Stimulated activated CD8-positive, alpha-beta memory T cell treated with anti-CD3 and anti-CD28 coated beads, Interleukin-7, amount 100 ng/mL, for 48 hours (primary cell): ENCODE measurements at regions not wholly inside any gene's neighbourhood (a gene's known extent, or its start where the extent isn't known, plus 50 kb on each side); places are given as distances from the start of the nearest gene placed in this dataset.
"Not testable (repeated sequence)": the region's sequence is repeated elsewhere in the genome, so short reads cannot be mapped to it uniquely, and the experiment has no call there.

Source experiments
- DNase-seq, 2 donors: peaks; one replicate each; pipeline ENCODE4 v3.0.0-alpha.2; 2020; ENCODE audit warnings: low read depth in 1 of 2; ENCODE audit errors: extremely low read depth in 1 of 2

GRCh38 chr18:995629-996028 is 91.0 kb downstream of the ADCYAP1 start:
- no peak for DNase-seq

GRCh38 chr18:997499-997898 is 92.8 kb downstream of the ADCYAP1 start:
- no peak for DNase-seq

- DNase-seq = no peak
Observed at GRCh38 chr18:998936-999335, 94.3 kb downstream of the ADCYAP1 start.

GRCh38 chr18:1002653-1003178 is 98.0 kb downstream of the ADCYAP1 start:
- DNase-seq = no peak

GRCh38 chr18:1003499-1003898 is 98.8 kb downstream of the ADCYAP1 start:
- DNase-seq = no peak

GRCh38 chr18:1006304-1006703 is 101.6 kb downstream of the ADCYAP1 start:
- no peak for DNase-seq

GRCh38 chr18:1006965-1007364 is 102.3 kb downstream of the ADCYAP1 start:
- no peak for DNase-seq

- DNase-seq = no peak
Observed at GRCh38 chr18:1011349-1011748, 106.7 kb downstream of the ADCYAP1 start.

- no peak for DNase-seq
Observed at GRCh38 chr18:1012775-1013174, 108.1 kb downstream of the ADCYAP1 start.

GRCh38 chr18:1013951-1014350 is 109.3 kb downstream of the ADCYAP1 start:
- no peak for DNase-seq

GRCh38 chr18:1014509-1014908 is 109.8 kb downstream of the ADCYAP1 start:
- no peak for DNase-seq

- no peak for DNase-seq
Observed at GRCh38 chr18:1014951-1015624, 110.4 kb downstream of the ADCYAP1 start.

GRCh38 chr18:1015777-1016176 is 111.1 kb downstream of the ADCYAP1 start:
- no peak for DNase-seq

- DNase-seq = no peak
Observed at GRCh38 chr18:1017227-1018058, 112.8 kb downstream of the ADCYAP1 start.

- DNase-seq = no peak
Observed at GRCh38 chr18:1018181-1018681, 113.6 kb downstream of the ADCYAP1 start.

- DNase-seq = no peak
Observed at GRCh38 chr18:1019191-1019590, 114.5 kb downstream of the ADCYAP1 start.

- no peak for DNase-seq
Observed at GRCh38 chr18:1020731-1021344, 116.2 kb downstream of the ADCYAP1 start.

- DNase-seq = no peak
Observed at GRCh38 chr18:1026930-1027329, 122.3 kb downstream of the ADCYAP1 start.

- not testable (repeated sequence) for DNase-seq
Observed at GRCh38 chr18:1033092-1033491, 128.4 kb downstream of the ADCYAP1 start.

- DNase-seq = no peak
Observed at GRCh38 chr18:1034971-1035370, 130.3 kb downstream of the ADCYAP1 start.

GRCh38 chr18:1036926-1037325 is 132.3 kb downstream of the ADCYAP1 start:
- DNase-seq = no peak
